T-cell (primary cell): ENCODE measurements at regions not wholly inside any gene's neighbourhood (a gene's known extent, or its start where the extent isn't known, plus 50 kb on each side); places are given as distances from the start of the nearest gene placed in this dataset.

Source experiments
- ATAC-seq, 4 experiments: fragments of 200-7000 bp in 3 of 4; fragments of 150-1000 bp in 1 of 4; cut with Tn5 transposase; replicated peaks in 1 of 4; 1 replicate in 3 of 4; 2 replicates in 1 of 4; pipeline ENCODE4 v1.10.0; 2021; ENCODE audit warnings: moderate library complexity in 3 of 4, mild to moderate bottlenecking in 2 of 4, moderate number of reproducible peaks in 1 of 4
- CTCF ChIA-PET, 2 donors: fragments of 300-600 bp; sonication (Branson Sonifier 250); formaldehyde crosslinking; loops; one replicate each; lab custom pipeline; 2022; ENCODE audit warnings: antibody characterized with exemption in 2 of 2; lab: Charles Lee
- POLR2A ChIA-PET, 2 donors: fragments of 300-600 bp; sonication (Branson Sonifier 250); formaldehyde crosslinking; loops; one replicate each; lab custom pipeline; 2022; ENCODE audit warnings: antibody characterized with exemption in 2 of 2; lab: Charles Lee
- DNase-seq, 35 experiments: peaks; one replicate each; pipeline versions ENCODE4 v3.0.0 to v3.0.0-alpha.2; 2013 to 2023
- H3K27ac ChIP-seq: one replicate; pipeline ENCODE4 v1.5.1; 2013; ENCODE audit warnings: low read length
- H3K27me3 ChIP-seq, 2 experiments: replicated peaks in 1 of 2; 1 replicate in 1 of 2; 2 replicates in 1 of 2; pipeline versions ENCODE4 v1.6.1 to v1.7.0; 2013; ENCODE audit warnings: low read length in 1 of 2, mixed read lengths in 1 of 2; ENCODE audit not compliant: control insufficient read depth in 2 of 2, insufficient read depth in 2 of 2; ENCODE audit errors: extremely low read depth in 1 of 2
- H3K36me3 ChIP-seq, 2 donors: 1 replicate in 1 of 2; 2 replicates in 1 of 2; pipeline versions ENCODE4 v1.6.1 to v1.7.0; 2013; ENCODE audit warnings: low read length in 1 of 2; ENCODE audit not compliant: control insufficient read depth in 2 of 2, insufficient read depth in 1 of 2; ENCODE audit errors: extremely low read depth in 1 of 2
- H3K4me1 ChIP-seq, 2 experiments: 1 replicate in 1 of 2; 2 replicates in 1 of 2; pipeline versions ENCODE4 v1.6.1 to v1.7.0; 2013; ENCODE audit warnings: low read length in 2 of 2, mixed read lengths in 1 of 2; ENCODE audit not compliant: insufficient read depth in 2 of 2, control insufficient read depth in 1 of 2; ENCODE audit errors: extremely low read depth in 1 of 2
- H3K4me3 ChIP-seq, 2 donors: 1 replicate in 1 of 2; 2 replicates in 1 of 2; pipeline versions ENCODE4 v1.5.1 to v1.7.0; 2013; ENCODE audit warnings: mild to moderate bottlenecking in 2 of 2, low read length in 1 of 2, moderate library complexity in 1 of 2; ENCODE audit not compliant: control insufficient read depth in 1 of 2; ENCODE audit errors: extremely low read depth in 1 of 2
- H3K9me3 ChIP-seq: 2 replicates; pipeline ENCODE4 v1.7.0; 2013
- H3K27ac Mint-ChIP-seq, 2 donors: one replicate each; pipeline ENCODE4 v1.8.0; 2020 to 2021; ENCODE audit warnings: mild to moderate bottlenecking in 2 of 2, mixed read lengths in 2 of 2
- H3K27me3 Mint-ChIP-seq, 2 donors: one replicate each; pipeline ENCODE4 v1.8.0; 2021 to 2022; ENCODE audit warnings: mixed read lengths in 2 of 2
- H3K36me3 Mint-ChIP-seq: one replicate; pipeline ENCODE4 v1.8.0; 2021; ENCODE audit warnings: mixed read lengths
- H3K4me1 Mint-ChIP-seq, 3 donors: one replicate each; pipeline ENCODE4 v1.8.0; 2020 to 2022; ENCODE audit warnings: mixed read lengths in 3 of 3, mild to moderate bottlenecking in 1 of 3
- H3K4me3 Mint-ChIP-seq, 3 donors: one replicate each; pipeline ENCODE4 v1.8.0; 2020 to 2022; ENCODE audit warnings: mild to moderate bottlenecking in 3 of 3, mixed read lengths in 3 of 3, moderate library complexity in 3 of 3
- H3K9me3 Mint-ChIP-seq, 3 donors: one replicate each; pipeline ENCODE4 v1.8.0; 2020 to 2022; ENCODE audit warnings: mixed read lengths in 3 of 3
- WGBS: methylation state at CpG from one replicate; pipeline ENCODE4 v1.1.5; 2013; ENCODE audit warnings: missing lambda C conversion rate; ENCODE audit not compliant: insufficient coverage; 5-methylcytosine and 5-hydroxymethylcytosine counted together

- no peaks in the 10 kb centered on the region for H3K36me3 ChIP-seq
- DNase-seq (no peak), ATAC-seq (no peak)
- H3K4me3 ChIP-seq, result no peak overlapping the region
- Mint-ChIP-seq H3K4me3 (no peak overlapping the region), H3K4me1 (no peaks in the 10 kb centered on the region), H3K27ac (no peak overlapping the region), H3K9me3 (no peaks in the 10 kb centered on the region), H3K27me3 (peaks cover 0 to 3% of the 10 kb centered on the region in 2 donors), H3K36me3 (no peaks in the 10 kb centered on the region)
- no peak overlapping the region for H3K27ac ChIP-seq
- no peaks in the 10 kb centered on the region for H3K9me3 ChIP-seq
- ChIA-PET CTCF (no interaction called here), POLR2A (no interaction called here)
- no peaks in the 10 kb centered on the region for H3K4me1 ChIP-seq
- H3K27me3 ChIP-seq, result no peaks in the 10 kb centered on the region
- no CpG with 5 or more reads among the region's 4 CpGs for WGBS
Measured at GRCh38 chr12:24470050-24470449, 478.9 kb downstream of the BCAT1 start.

GRCh38 chr12:24469089-24469488 is 479.8 kb downstream of the BCAT1 start:
- DNase-seq (no peak), ATAC-seq (no peak)
- H3K27me3 Mint-ChIP-seq, result peaks cover 0 to 3% of the 10 kb centered on the region in 2 donors
- H3K27ac Mint-ChIP-seq, result no peak overlapping the region
- H3K4me1 Mint-ChIP-seq, result no peaks in the 10 kb centered on the region
- ChIA-PET POLR2A (no interaction called here), CTCF (no interaction called here)
- Histone ChIP-seq H3K4me1 (no peaks in the 10 kb centered on the region), H3K27ac (no peak overlapping the region), H3K4me3 (no peak overlapping the region), H3K36me3 (no peaks in the 10 kb centered on the region), H3K9me3 (no peaks in the 10 kb centered on the region), H3K27me3 (no peaks in the 10 kb centered on the region)
- 83% methylated on average over 6 of the region's 10 CpGs for WGBS
- no peaks in the 10 kb centered on the region for H3K36me3 Mint-ChIP-seq
- H3K4me3 Mint-ChIP-seq, result no peak overlapping the region
- H3K9me3 Mint-ChIP-seq, result no peaks in the 10 kb centered on the region

- 83% methylated on average over 2 of the region's 3 CpGs for WGBS
- CTCF ChIA-PET, result no interaction called here
- ATAC-seq, result no peak
- Histone ChIP-seq H3K9me3 (no peaks in the 10 kb centered on the region), H3K4me3 (no peak overlapping the region), H3K36me3 (no peaks in the 10 kb centered on the region), H3K4me1 (no peaks in the 10 kb centered on the region), H3K27ac (no peak overlapping the region), H3K27me3 (no peaks in the 10 kb centered on the region)
- no peak overlapping the region for H3K27ac Mint-ChIP-seq
- H3K4me3 Mint-ChIP-seq, result no peak overlapping the region
- no peaks in the 10 kb centered on the region for H3K9me3 Mint-ChIP-seq
- H3K4me1 Mint-ChIP-seq, result no peaks in the 10 kb centered on the region
- POLR2A ChIA-PET, result no interaction called here
- no peak for DNase-seq
- H3K27me3 Mint-ChIP-seq, result peaks cover 0 to 3% of the 10 kb centered on the region in 2 donors
- H3K36me3 Mint-ChIP-seq, result no peaks in the 10 kb centered on the region
Measured at GRCh38 chr12:24467226-24467625, 481.7 kb downstream of the BCAT1 start.

- DNase-seq, result no peak
- H3K27me3 Mint-ChIP-seq, result peaks cover 0 to 3% of the 10 kb centered on the region in 2 donors
- Histone ChIP-seq H3K4me3 (no peak overlapping the region), H3K27me3 (no peaks in the 10 kb centered on the region), H3K27ac (no peak overlapping the region), H3K36me3 (no peaks in the 10 kb centered on the region), H3K9me3 (no peaks in the 10 kb centered on the region), H3K4me1 (no peaks in the 10 kb centered on the region)
- H3K27ac Mint-ChIP-seq, result no peak overlapping the region
- H3K4me1 Mint-ChIP-seq, result no peaks in the 10 kb centered on the region
- ATAC-seq, result no peak
- no peaks in the 10 kb centered on the region for H3K36me3 Mint-ChIP-seq
- ChIA-PET CTCF (no interaction called here), POLR2A (no interaction called here)
- no peaks in the 10 kb centered on the region for H3K9me3 Mint-ChIP-seq
- WGBS, result 43% methylated on average over 1 of the region's 6 CpGs
- no peak overlapping the region for H3K4me3 Mint-ChIP-seq
Measured at GRCh38 chr12:24463375-24463774, 485.5 kb downstream of the BCAT1 start.

DNA sequence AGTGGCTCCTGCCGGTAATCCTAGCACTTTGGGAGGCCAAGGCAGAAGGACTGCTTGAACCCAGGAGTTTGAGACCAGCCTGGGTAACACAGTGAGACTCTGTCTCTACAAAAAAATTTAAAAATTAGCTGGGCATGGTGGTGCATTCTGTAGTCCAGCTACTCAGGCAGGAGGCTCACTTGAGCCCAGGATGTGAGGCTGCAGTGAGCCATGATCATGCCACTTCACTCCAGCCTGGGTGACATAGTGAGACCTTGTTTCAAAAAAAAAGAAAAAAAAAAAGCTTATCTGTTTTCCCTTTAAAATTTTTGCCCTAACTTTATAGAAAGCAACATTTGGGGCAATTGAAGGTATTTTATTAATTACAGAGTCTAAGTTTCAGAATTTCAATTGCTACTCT is 486.0 kb downstream of the BCAT1 start:
- POLR2A ChIA-PET, result no interaction called here
- Mint-ChIP-seq H3K4me3 (no peak overlapping the region), H3K27ac (no peak overlapping the region), H3K9me3 (no peaks in the 10 kb centered on the region), H3K4me1 (no peaks in the 10 kb centered on the region), H3K36me3 (no peaks in the 10 kb centered on the region), H3K27me3 (peaks cover 0 to 3% of the 10 kb centered on the region in 2 donors)
- Histone ChIP-seq H3K4me3 (no peak overlapping the region), H3K36me3 (no peaks in the 10 kb centered on the region), H3K9me3 (no peaks in the 10 kb centered on the region), H3K27me3 (no peaks in the 10 kb centered on the region), H3K27ac (no peak overlapping the region), H3K4me1 (no peaks in the 10 kb centered on the region)
- no peak for ATAC-seq
- no peak for DNase-seq
- CTCF ChIA-PET, result no interaction called here
- no CpG with 5 or more reads among the region's 1 CpG for WGBS

GRCh38 chr12:24460506-24460905 is 488.4 kb downstream of the BCAT1 start:
- Mint-ChIP-seq H3K4me1 (no peaks in the 10 kb centered on the region), H3K27ac (no peak overlapping the region), H3K36me3 (no peaks in the 10 kb centered on the region), H3K27me3 (no peaks in the 10 kb centered on the region), H3K9me3 (no peaks in the 10 kb centered on the region), H3K4me3 (no peak overlapping the region)
- Histone ChIP-seq H3K36me3 (no peaks in the 10 kb centered on the region), H3K9me3 (no peaks in the 10 kb centered on the region), H3K27ac (no peak overlapping the region), H3K27me3 (no peaks in the 10 kb centered on the region), H3K4me3 (no peak overlapping the region), H3K4me1 (no peaks in the 10 kb centered on the region)
- POLR2A ChIA-PET, result no interaction called here
- DNase-seq (no peak), ATAC-seq (no peak)
- WGBS, result no CpG with 5 or more reads among the region's 3 CpGs
- CTCF ChIA-PET, result no interaction called here

GRCh38 chr12:24460099-24460498 is 488.8 kb downstream of the BCAT1 start:
- Mint-ChIP-seq H3K36me3 (no peaks in the 10 kb centered on the region), H3K4me3 (no peak overlapping the region), H3K27me3 (no peaks in the 10 kb centered on the region), H3K27ac (no peak overlapping the region), H3K9me3 (no peaks in the 10 kb centered on the region), H3K4me1 (no peaks in the 10 kb centered on the region)
- Histone ChIP-seq H3K4me3 (no peak overlapping the region), H3K36me3 (no peaks in the 10 kb centered on the region), H3K27me3 (no peaks in the 10 kb centered on the region), H3K4me1 (no peaks in the 10 kb centered on the region), H3K27ac (no peak overlapping the region), H3K9me3 (no peaks in the 10 kb centered on the region)
- WGBS, result no CpG with 5 or more reads among the region's 2 CpGs
- ATAC-seq (no peak), DNase-seq (no peak)
- ChIA-PET CTCF (no interaction called here), POLR2A (no interaction called here)
